SIG-M5 treated with dmso at 0.1 percent for 504 hours (cell line): ENCODE measurements at regions not wholly inside any gene's neighbourhood (a gene's known extent, or its start where the extent isn't known, plus 50 kb on each side); places are given as distances from the start of the nearest gene placed in this dataset.
A peak's percentile ranks its signal among the peaks of the same experiment; 100 is the strongest.
"Not testable (repeated sequence)": the region's sequence is repeated elsewhere in the genome, so short reads cannot be mapped to it uniquely, and the experiment has no call there.

ENCODE experiments used
- DNase-seq: peaks from one replicate; lab custom pipeline; 2025; ENCODE audit not compliant: unreplicated experiment; lab: John Stamatoyannopoulos, UW

GRCh38 chr13:87153371-87153770 is 517.8 kb upstream of the SLITRK5 start:
- no peak for DNase-seq

GRCh38 chr13:87166348-87166747 is 504.8 kb upstream of the SLITRK5 start:
- DNase-seq: no peak

GRCh38 chr13:87168390-87168789 is 502.8 kb upstream of the SLITRK5 start:
- DNase-seq: no peak

- no peak for DNase-seq
Measured at GRCh38 chr13:87169337-87169736, 501.8 kb upstream of the SLITRK5 start.

GRCh38 chr13:87172166-87172835 is 498.9 kb upstream of the SLITRK5 start:
- DNase-seq: no peak

- DNase-seq: not testable (repeated sequence)
Measured at GRCh38 chr13:87185138-87185537, 486.0 kb upstream of the SLITRK5 start.

- DNase-seq: not testable (repeated sequence)
Measured at GRCh38 chr13:87186647-87187046, 484.5 kb upstream of the SLITRK5 start.

- not testable (repeated sequence) for DNase-seq
Measured at GRCh38 chr13:87191485-87191884, 479.7 kb upstream of the SLITRK5 start.

- no peak for DNase-seq
Measured at GRCh38 chr13:87198371-87198770, 472.8 kb upstream of the SLITRK5 start.

GRCh38 chr13:87206708-87207107 is 464.5 kb upstream of the SLITRK5 start:
- DNase-seq: no peak

- no peak for DNase-seq
Measured at GRCh38 chr13:87207280-87208003, 463.7 kb upstream of the SLITRK5 start.

- no peak for DNase-seq
Measured at GRCh38 chr13:87208636-87209035, 462.5 kb upstream of the SLITRK5 start.

- DNase-seq: peak; percentile 21
Measured at GRCh38 chr13:87234981-87235380, 436.2 kb upstream of the SLITRK5 start.

- no peak for DNase-seq
Measured at GRCh38 chr13:87235621-87236020, 435.6 kb upstream of the SLITRK5 start.

GRCh38 chr13:87244256-87244890 is 426.8 kb upstream of the SLITRK5 start:
- DNase-seq: no peak

- not testable (repeated sequence) for DNase-seq
Measured at GRCh38 chr13:87249847-87250246, 421.3 kb upstream of the SLITRK5 start.

- DNase-seq: no peak
Measured at GRCh38 chr13:87255394-87255793, 415.8 kb upstream of the SLITRK5 start.

GRCh38 chr13:87259479-87260083 is 411.6 kb upstream of the SLITRK5 start:
- no peak for DNase-seq

GRCh38 chr13:87274209-87274819 is 396.9 kb upstream of the SLITRK5 start:
- DNase-seq: peak; percentile 49

- no peak for DNase-seq
Measured at GRCh38 chr13:87280139-87280538, 391.0 kb upstream of the SLITRK5 start.

GRCh38 chr13:87287721-87288120 is 383.4 kb upstream of the SLITRK5 start:
- no peak for DNase-seq
